ENCODE measurements at regions not wholly inside any gene's neighbourhood (a gene's known extent, or its start where the extent isn't known, plus 50 kb on each side); places are given as distances from the start of the nearest gene placed in this dataset.

DNA sequence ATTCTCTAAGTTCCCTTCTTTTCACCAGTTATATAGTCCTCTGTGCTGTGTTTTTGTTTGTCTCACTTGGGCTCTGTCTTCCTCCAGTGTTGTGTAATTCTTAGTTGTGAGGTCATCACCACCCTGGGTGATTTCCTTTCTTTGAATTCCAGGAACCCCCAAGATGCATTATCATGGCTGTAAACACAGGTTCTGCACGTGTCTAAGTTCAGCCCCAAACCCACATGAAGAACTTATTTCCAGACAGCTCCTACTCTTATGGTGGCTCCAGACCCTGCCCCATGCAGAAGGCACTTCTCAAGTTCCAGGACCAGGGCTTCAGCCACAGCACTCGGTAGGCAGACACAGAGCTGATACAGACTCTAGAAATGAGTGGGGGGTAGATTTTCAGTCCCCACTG, 560.5 kb downstream of the BCL11B start:
- no peak for DNase-seq (ENCODE audit: low read depth)

DNA sequence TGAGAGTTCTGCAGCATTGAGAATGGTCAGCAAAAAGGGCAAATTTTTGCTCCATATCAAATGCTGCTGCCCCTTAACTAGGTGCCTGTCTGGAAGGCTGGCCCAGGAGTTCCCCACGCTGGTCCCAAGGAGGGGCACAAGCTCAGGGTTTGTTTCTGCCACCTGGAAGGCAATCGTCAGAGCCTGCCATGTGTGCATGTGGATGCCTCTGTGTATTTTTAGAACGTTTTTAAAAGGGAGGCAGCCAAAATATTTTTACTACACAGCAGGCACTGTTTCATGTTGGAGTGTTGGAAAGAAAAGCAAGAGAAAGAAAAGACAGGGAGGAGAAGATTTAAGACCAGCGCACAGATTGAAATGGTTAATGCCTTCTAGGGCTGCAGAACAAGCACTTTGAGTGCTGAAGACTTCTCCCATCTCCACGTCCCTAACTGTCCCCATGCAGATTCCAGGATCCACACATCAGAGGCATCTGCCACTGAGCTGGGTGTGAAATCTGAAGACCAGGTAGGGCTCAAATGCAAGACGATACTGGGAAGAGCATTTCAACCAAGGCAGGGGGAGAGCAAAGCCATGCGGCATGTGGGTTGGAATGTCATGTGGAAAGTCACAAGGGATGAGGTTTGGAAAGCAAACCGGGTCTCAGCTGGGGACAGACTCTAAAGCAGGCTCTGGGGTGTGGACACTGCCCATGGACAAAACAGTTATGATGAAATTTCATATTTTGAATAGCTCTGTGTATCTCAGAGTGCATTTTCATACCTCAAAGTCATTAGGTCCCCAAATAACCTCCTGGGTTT, 557.2 kb downstream of the BCL11B start:
- no peak for DNase-seq (ENCODE audit: low read depth)

DNA sequence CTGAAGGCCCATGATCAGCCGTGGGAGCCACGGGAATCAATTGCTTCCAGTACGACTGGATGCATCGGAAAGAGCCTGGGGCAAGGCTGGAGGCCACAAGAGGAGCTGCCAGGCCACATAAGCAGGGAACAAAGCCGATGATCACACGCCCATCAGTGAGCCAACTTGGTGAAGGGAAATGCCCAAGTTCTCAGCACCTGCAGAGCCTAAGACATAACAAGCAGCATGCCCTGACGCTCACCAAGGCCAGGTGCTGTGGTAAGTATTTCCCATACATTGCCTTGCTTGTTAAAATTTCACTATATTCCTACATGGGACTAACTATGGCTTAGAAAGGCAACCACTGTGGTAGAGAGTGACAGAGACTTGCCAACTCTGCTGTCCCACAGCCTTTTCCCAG, 555.9 kb downstream of the BCL11B start:
- DNase-seq (ENCODE audit: low read depth), result no peak

DNA sequence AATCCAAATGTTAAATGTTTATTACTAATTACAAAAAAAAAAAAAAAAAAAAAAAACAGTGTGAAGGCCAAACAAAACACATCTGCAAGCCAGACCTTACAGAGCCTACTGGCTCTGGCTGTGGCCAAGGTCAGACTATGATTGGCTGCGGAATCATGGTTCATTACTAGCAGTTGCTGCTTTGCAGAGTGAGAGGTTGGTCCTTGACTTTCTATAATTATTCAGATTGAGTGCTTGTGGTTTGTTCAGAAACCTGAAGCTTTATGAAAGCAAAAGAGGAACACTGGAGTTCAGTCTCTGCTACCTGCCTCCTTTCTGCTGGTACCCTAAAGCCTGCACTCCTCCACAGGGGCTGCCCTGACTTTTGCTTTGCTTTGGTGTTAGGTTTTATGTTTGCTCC, 550.9 kb downstream of the BCL11B start:
- no peak for DNase-seq (ENCODE audit: low read depth)

DNA sequence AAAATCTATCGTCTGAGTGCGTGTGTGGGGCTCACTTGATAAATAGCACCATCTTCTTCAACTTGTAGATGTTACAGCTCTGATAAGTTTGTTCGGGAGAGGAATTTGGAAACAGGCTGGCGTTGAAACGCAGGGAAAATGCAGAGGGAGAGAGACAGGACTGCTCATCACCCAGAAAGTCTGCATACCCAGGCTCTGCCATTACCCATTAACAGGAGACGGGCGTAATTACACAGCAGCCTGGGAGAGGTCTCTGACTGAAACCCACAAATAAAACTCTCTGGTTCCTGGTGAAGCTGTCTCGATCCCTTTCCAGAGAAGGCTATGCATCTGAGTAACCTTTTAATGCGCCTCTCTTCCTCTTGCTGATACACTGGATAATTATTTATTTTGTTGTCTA, 547.3 kb downstream of the BCL11B start:
- DNase-seq (ENCODE audit: low read depth), result no peak

DNA sequence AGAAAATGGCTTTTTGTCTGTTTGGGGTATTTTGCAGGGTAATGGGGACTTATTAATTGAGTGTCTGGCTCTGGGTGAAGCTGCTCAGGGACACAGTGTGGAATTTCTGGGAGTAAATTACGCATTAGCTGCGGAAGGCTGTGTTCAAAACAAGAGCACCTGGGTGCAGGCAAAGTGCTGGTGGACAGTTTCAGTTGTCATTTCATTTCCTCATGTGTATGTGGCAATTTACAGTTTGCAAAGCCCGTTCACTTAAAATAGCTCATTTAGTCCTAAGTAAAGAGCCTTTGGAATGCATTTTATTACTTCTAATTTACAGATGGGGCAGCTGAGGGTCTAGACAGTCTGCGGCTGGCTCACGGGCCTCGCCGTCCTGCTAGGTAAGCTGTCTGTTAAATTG, 546.8 kb downstream of the BCL11B start:
- DNase-seq (ENCODE audit: low read depth), result no peak

DNA sequence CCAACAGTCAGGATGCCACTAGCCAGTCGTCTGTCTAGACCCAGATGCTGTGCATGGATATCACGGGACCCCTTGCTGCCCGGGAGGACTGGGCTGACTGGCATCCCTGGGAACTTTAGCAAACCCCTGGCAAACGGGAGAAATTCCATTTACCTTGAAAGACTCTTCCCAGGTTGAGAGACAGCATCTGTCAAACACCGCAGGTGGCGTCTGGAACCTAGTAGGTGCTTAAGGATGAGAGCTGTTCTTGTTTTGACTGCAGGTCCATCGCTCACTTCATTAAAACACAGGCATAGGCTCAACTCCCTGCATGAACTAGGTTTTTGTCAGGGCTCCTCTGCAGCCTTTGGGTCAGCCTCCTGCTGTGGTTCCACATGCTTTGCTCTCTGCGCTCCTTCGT, 546.3 kb downstream of the BCL11B start:
- DNase-seq (ENCODE audit: low read depth), result no peak

DNA sequence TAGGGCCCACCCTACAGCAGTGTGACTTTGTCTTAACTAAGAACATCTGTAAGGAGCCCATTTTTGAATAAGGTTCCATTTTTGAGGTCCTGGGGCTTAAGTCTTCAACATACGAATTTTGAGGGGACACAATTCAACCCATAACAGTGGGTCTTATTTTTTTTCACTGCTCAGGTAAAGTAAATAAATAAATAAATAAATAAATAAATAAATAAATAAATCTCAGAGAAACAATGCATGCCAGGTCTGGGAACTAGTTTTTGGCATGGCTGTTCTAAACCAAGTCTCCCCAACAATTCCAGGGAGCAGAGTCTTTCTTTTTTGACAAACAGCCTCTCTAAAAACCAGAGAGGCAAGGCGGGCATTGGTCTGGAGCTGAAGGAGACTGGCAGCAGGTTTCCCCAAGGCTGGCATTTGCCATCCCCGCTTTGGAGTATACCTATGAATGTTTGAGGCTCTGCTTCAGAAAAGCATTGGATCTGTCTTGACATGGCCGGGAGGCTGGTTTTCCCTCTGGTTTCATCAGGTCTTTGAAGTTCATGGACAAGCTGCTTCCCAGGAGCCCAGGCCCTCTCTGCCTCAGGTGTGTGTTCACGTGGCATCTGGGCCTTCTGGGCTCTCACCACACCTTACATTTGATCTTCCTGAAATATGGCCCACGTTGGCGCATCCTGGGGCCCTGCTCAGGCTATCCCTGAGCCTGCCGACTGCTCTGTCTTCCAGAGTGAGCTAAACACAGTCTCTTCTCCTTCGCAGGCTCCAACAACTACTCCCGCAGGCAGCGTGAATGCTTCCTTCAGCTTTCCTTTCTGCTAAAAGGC, 545.2 kb downstream of the BCL11B start:
- DNase-seq (ENCODE audit: low read depth), result no peak

DNA sequence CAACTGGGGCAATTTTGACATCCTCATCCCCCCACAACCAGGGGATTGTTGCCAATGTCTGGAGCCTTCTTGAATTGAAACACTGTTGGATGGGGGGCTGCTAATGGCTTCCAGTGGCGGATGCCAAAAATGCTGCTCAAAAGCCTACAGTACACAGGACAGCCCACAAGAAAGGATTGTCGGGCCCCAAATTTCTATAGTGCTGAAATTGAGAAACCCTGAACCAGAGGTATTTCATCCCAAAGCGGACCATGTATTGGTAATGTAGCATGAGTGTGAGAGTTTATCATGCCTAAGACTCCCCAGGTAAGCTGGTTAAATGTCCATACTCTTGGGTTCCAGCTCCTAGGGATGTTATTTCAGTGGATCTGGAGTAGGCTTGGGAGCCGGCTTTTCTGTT, 544.0 kb downstream of the BCL11B start:
- DNase-seq (ENCODE audit: low read depth), result no peak

DNA sequence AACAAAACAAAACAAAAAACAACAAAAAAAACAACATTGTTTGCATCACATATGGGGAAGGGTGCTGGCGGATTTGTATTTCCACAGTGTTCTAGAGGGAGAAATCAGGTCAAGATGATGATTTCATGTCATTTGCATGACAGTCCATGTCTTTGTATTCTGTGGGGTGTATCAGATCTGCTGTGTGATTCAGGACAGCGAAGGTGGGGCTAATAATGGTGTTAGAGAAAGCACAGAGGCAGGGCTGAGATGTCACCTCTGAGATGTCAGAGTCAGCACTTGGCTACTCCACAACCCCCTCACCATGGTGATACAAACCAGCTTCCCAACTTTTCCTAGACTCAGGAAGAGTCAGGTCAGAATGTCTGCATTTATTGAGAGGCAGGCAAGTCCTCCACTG, 543.2 kb downstream of the BCL11B start:
- DNase-seq (ENCODE audit: low read depth), result no peak

DNA sequence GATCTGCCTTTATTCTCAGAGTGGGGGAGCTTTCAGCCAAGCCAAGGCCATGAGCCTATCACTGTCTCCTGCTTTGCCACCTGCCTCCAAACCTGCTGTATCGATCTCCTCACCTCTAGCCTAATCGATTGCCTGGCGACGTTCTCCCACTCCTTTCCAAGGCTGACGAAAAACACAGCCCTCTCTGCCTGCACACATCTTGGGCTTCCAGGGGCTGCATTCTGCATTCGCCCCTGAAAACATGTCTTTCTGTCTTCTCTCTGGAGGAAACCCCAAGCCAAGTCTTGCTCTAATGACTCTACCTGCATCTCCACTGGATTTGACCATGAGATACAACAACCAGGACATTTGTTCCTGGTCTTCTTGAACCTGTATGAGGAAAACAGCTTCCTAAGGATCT, 540.7 kb downstream of the BCL11B start:
- no peak for DNase-seq (ENCODE audit: low read depth)

DNA sequence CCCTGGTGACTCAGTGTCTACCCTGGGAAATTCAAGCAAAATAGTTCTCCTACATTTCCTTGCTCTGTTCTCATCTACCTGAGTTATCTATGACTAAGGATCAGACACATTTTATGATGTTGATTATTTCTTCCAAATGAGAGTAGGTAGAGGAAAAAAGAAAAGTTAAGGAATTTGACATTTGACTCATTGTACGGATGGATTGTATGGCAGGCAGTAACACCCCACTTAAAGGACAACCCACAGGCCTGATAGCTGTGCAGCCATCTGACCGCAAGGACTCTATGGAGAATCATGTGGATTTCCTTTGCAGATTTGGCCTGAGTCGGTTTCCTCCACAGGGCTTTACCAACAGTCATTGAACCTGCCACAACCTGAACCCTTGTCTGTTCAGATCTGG, 540.3 kb downstream of the BCL11B start:
- no peak for DNase-seq (ENCODE audit: low read depth)

DNA sequence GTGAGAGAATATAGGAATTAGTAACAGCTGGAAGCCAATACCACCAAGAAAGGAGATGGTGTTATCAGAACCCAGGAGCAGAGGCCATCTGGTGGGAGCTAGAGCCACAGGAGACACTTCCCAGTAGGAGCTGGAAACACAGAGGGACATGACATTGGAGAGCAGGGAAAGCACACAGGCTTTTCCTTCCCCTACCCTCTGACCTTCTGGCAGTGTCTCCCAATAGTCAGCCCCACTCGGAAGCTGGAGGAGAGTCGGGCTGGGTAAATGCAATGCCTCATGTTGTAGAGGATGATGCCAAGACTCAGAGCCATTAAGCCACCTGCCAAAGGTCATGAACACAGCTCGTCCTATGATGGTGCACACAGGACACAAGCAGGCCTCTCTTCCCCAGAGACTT, 538.5 kb downstream of the BCL11B start:
- DNase-seq (ENCODE audit: low read depth), result no peak

DNA sequence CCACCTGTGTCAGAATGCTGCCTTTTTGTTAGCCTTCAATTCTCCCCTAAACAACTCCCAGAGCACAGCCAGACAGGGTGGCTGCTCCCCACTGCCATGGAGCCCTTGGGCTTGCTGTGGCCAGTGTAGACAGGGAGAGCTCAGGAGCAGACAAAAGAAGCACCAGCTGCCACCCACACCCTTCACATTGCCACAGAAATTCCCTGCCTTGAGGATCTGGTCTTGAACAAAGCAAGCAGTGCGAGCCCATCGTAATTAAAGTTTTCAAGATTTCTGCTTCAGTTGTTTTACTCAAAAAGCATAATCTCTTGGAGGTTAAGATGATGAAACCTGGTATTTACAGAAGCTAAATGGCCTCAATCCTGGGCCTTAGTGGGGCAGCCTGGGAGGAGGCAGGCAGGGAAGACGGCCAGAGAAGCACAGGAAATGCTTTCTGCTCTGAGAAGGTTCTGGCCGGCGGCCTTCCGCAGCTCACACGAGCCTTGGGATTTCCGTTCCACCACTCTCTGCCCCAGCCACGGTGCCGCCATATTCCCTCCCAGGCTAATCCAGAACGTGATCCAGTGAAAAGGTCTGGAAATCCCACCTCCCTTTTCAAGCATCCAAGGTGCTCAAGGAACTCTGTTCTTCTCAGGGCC, 535.2 kb downstream of the BCL11B start:
- no peak for DNase-seq (ENCODE audit: low read depth)

DNA sequence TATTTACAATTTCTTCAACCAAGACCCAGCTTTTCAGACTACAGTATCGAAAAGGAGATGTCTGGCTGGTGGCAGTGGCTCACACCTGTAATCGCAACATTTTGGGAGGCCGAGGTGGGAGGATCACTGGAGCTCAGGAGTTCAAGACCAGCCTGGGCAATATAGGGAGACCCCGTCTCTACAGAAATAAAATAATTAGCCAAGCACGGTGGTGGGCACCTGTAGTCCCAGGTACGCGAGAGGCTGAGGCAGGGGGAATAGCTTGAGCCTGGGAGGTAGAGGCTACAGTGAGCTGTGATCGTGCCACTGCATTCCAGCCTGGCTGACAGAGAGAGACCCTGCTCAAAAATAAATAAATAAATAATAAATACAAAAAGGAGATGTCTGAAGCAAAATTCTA, 530.5 kb downstream of the BCL11B start:
- DNase-seq (ENCODE audit: low read depth), result no peak

DNA sequence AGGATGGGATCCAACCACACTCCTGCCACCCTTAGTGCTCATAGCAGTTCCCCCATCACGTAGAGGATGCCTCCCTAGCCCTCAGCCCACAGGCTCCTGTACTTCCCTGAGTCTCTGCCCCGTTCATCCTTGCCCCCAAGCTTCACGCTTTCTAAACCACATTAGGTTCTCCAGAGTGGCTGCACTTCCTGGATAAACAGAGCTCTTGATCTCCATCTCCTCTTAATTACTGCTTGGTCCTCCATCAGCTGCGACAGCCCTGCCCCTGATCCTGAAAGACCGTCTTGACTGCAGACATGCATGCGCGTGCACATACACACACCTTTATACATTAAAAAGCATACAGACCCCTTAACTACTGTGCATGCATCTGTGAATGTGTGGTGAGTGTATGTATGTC, 530.0 kb downstream of the BCL11B start:
- DNase-seq (ENCODE audit: low read depth), result no peak

DNA sequence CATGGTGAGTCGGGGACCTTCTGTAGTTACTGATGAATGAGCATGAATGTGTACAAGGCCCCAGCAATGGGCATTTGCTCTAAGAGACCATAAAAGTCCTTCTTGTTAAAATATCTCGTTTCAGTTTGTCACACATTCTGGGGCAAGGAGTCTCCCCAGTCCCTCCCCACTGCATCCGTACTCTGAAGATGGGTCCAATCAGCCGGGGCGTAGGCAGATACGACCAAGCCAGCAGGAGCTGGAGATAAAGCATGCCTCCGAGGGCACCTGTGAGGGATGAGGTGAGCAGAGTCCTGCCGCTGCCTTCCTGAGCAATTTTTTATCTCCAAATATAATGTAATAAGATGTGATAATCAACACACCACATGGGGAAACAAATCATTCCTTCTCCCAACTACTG, 528.5 kb downstream of the BCL11B start:
- no peak for DNase-seq (ENCODE audit: low read depth)

DNA sequence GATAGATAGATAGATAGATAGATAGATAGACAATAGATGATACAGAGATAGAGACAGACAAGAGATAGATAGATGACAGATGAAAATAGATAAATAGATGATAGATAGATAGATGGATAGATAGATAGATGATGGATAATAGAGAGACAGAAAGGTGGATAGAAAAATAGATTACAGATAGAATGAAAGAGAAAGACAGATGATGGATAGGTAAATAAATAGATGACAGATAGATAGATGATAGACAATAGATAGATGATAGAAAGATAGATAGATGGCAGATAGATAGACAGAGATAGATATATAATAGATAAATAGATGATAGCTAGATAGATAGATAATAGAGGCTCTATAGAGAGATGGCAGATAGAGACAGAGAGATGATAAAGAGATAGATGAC, 523.0 kb downstream of the BCL11B start:
- DNase-seq (ENCODE audit: low read depth), result no peak

DNA sequence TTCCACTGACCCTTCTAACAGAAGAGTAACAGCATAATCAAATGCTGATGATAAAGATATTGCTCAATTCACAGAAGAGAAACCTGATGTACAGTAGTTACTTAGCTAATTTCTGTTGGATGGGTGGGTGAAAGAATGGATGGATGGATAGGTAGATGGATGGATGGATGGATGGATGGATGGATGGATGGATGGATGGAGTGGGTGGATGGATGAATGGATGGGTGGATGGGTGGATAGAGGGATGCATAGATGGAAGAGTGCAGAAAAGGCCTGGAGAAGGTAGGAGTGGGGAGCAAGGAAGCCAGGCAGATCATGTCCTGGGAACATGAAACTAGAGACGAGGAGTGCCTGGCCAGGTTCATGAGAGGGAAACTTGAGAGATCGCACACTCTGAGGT, 520.9 kb downstream of the BCL11B start:
- no peak for DNase-seq (ENCODE audit: low read depth)

DNA sequence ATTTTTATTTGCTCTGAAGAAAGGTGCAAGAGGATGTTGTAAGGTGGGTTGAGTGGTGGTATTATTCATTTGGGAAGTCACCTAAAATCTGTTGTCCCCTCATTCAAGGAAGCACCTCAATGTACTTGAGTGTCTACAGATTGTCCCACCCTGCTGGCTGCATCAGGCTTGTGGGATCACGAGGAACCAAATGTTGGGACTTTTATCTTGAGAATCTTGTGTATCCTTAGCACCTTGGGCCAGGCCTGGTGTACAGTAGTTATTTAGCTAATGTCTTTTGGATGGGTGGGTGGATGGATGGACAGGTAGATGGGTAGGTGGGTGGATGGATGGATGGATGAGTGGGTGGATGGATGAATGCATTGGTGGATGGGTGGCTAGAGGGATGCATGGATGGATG, 519.3 kb downstream of the BCL11B start:
- no peak for DNase-seq (ENCODE audit: low read depth)

DNA sequence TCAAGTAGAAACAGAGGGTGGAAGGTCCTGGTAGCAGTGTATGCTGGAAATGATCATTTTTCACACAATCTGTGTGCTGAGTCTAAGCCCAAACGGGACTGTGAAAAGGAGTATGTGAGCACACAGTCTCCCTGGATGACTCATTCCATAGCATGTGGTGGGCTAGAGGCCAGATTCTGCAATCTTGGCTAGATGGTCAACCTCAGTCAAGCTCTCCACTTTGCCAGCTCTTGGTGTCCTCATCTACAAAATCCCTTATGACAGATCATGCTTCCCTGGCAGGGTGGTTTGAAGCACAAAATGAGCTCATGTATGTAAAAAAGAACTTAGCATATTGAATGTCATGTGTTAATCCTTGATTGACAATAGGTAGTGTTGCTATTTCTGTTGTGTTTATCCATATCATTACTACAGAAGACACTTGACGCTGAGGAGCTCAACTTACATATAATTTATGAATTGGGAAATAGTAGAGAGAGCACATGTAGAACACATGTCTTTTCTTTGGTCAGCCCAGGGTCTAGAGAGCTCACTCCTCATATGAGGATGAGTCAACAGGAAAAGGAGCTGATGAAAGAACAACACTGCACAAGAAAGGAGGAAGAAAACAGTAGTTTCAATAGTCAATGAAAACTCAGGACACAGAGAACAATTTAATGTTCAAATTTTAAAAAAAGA, 517.5 kb downstream of the BCL11B start:
- DNase-seq (ENCODE audit: low read depth), result no peak

DNA sequence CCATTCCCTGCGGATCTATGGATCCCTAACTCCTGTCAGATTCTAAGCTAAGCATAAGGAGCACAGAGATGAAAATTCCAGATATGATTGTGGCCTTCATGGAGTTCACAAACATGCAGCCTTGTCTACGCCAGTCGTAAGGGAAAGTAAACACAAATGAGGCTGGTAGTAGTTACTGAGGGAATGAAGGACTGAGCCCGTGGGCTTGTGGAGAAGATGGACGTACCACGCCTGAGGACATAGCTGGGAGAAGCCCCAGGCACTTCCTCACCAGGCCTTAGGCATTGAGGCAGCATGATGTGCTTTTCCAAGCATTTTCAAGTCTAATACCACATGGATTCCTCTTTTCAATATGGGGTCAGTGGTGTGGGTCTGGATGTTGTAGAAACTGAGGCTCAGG, 515.2 kb downstream of the BCL11B start:
- DNase-seq (ENCODE audit: low read depth), result no peak

DNA sequence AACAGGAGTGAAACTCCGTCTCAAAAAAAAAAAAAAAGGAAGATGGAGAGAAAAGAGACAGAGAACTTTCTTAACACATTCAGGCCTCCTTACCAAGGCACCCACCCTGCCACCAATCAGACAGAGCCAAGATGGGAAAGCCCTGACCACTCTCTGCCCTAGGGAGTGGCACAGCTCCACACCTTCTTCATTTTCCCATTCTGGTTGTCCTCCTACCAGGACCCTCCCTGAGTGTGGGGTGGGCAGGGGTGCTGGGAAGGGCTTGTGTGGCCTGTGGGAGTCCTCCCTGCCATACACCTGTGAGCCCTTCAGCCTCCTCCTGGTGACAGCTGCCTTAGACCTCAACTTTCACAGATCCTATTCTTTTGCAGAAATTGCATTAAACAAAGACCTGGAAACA, 513.6 kb downstream of the BCL11B start:
- no peak for DNase-seq (ENCODE audit: low read depth)

Measured in non-pigmented ciliary epithelial cell (primary cell).